HG02852 (cell line): ENCODE measurements at regions not wholly inside any gene's neighbourhood (a gene's known extent, or its start where the extent isn't known, plus 50 kb on each side); places are given as distances from the start of the nearest gene placed in this dataset.

ENCODE experiments used
- ATAC-seq: cut with Tn5 transposase; IDR thresholded peaks from one replicate; pipeline ENCODE4 v1.9.1; 2021; ENCODE audit warnings: mild to moderate bottlenecking, moderate library complexity; ENCODE audit not compliant: unreplicated experiment

DNA sequence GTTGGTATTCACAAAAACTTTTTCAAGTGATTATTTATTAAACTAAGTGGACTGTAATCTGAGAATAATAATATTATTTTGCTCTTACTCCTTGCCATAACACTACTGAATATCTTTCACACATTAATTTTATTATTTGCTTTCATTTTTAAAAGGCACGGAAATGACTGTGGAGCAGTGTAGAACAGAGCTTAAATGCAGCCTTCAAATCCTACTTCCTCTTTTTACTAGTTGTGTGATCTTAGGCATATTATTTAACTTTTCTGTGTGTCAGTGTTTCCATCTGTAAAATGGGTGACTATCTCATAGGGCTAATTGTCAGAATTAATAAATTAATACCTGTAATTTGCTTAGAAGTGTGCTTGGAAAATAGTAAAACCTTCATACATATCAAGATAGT lies 55.5 kb upstream of the SLC8A1 start:
- ATAC-seq = peak; percentile 84

- ATAC-seq = no peak
These were observed 58.4 kb upstream of the SLC8A1 start for GRCh38 chr2:40510304-40510703.

- no peak for ATAC-seq
These were observed 59.8 kb upstream of the SLC8A1 start for GRCh38 chr2:40511661-40512213.

DNA sequence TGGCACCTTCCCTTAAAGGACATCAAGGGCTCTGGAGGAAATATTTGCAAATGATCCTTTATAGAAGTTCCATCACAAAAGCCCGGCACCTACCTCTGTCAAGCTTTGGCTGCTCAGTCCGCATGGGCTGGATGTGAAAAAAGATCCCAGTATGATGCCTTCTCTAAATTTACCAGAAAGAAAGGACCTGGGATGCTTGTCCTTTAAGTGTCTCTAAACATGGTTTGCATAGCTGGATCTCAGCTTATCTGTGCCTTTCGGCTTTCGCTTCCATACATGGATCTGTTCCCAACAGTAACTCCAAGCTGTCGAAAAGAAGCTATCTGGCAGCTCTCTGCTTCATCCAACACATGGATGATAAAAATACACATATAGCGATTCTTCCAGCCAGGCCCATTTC lies 60.4 kb upstream of the SLC8A1 start:
- no peak for ATAC-seq

GRCh38 chr2:40513201-40513600 lies 61.3 kb upstream of the SLC8A1 start:
- no peak for ATAC-seq

- ATAC-seq = no peak
These were observed 64.7 kb upstream of the SLC8A1 start for GRCh38 chr2:40516604-40517003.

GRCh38 chr2:40528564-40528963 lies 76.7 kb upstream of the SLC8A1 start:
- ATAC-seq = no peak

DNA sequence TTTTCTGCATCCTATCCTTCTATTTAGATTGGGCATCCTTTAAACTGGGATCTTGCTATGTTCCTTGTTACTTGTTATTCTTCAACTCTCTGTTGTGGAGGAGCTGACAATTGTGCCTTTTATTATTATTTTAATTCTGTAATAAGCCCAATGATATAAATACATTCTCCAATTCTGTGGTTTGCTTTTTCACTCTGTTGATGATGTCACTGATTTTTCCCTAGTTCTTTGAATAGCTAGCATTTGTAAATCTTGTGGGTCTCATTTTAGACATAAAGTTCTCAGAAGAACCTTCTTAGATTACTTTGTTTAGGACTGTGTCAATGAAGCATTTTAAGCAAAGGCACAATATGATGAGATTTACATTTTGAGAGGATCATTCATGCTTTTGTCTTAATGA lies 79.5 kb upstream of the SLC8A1 start:
- no peak for ATAC-seq

- ATAC-seq = no peak
These were observed 82.6 kb upstream of the SLC8A1 start for GRCh38 chr2:40534528-40534927.

DNA sequence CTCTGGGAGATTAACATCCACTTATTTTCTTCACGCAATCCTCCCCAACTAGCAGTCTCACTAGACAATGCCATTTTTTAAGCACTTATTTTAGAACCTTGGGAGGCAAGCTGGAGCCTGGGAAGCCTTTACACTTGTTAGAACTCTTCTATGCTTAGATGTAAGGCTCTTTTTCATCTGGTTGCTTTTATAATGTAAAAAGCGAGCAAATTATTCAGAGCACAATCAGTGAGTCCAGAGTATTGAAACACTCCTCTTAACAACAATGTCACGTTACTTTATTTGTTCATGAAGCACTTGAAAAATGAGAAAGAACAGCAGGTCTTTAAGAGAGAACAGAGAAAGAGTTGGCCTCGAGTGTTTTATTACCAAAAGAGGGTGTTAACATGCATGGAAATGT lies 84.1 kb upstream of the SLC8A1 start:
- ATAC-seq = no peak

- ATAC-seq = no peak
These were observed 88.1 kb upstream of the SLC8A1 start for GRCh38 chr2:40540026-40540425.

GRCh38 chr2:40543381-40543780 lies 91.5 kb upstream of the SLC8A1 start:
- ATAC-seq = no peak

DNA sequence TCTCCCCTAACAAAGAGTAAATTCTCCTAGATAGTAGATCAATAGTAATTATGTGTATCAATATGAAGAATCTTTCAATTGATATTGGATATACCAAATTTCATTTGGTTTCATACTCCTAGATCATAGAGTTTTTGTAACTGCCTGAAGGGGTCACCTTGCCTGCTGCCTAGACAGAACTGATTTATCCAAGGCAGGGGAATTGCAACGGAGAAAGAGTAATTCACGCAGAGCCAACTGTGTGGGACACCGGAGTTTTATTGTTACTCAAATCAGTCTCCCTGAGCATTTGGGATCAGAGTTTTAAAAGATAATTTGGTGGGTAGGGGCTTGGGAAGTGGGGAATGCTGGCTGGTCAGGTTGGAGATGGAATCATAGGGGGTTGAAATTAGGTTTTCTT lies 92.2 kb upstream of the SLC8A1 start:
- ATAC-seq = no peak

- no peak for ATAC-seq
These were observed 93.8 kb upstream of the SLC8A1 start for GRCh38 chr2:40545645-40546044.

GRCh38 chr2:40546439-40547191 lies 94.7 kb upstream of the SLC8A1 start:
- ATAC-seq = no peak

DNA sequence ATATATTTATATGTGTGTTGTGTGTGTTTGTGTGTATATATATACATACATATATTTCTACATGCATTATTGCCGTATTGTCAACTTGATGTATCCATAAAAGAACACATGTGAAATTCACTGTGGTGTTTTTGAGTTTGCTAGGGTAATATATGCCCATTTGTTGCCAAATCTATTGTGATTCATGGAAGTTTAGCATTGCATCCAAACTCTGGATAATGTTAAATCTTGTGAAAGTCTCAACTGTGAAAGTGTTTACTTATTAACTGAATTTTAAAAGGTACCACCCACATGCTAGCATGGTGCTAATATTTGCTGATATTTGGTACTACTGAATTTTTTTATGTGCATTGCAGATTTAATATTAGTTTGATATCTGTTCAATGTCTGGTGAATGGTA lies 96.6 kb upstream of the SLC8A1 start:
- ATAC-seq = no peak

DNA sequence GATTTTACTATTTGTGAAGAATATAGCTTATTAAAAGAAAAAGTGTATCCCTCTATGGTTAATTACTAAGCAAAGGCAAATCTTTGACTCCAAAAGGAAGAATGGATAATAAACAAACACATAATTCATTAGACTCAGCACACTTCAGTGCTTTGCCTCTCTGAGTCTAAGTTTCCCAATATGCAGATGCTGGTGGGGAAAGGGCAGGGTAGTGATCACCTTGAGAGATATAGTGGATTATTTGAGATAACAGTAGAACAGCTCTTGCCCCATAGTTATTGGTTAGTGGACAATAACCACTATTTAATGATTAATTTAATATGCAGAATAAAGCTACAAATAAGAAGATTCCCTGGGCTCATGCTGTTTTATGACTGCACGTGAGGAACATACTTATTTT lies 98.2 kb upstream of the SLC8A1 start:
- no peak for ATAC-seq

GRCh38 chr2:40551081-40551480 lies 99.2 kb upstream of the SLC8A1 start:
- ATAC-seq = no peak

DNA sequence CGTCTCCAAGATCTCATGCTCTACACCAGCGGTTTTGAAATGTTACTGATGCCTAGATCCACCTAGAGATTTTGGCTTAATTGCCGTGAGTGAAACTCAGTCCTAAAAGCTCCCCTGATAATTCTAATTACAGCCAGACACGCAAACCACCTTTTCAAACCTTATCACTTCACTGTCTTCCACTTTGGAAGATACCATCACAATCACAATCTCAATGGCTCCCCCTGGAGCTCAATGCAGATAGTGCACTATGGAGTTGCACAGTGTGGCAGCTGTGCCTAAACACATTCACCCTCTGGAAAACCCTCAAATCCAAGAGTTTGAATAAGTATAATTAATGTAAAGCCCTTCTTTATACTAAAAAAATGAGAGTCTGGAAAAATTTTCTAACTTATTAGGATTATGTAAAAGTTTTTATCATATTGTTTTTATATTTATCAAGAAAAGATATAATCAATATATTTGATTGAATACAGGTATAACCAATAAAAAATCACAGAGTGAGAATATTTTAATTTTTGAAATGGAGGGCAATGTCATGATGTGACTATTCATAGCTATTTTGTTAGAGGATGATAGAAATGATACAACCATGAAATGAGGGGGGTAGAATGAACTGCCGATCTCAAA lies 102.9 kb upstream of the SLC8A1 start:
- peak; percentile 91 for ATAC-seq

- no peak for ATAC-seq
These were observed 104.4 kb upstream of the SLC8A1 start for GRCh38 chr2:40556293-40556692.

DNA sequence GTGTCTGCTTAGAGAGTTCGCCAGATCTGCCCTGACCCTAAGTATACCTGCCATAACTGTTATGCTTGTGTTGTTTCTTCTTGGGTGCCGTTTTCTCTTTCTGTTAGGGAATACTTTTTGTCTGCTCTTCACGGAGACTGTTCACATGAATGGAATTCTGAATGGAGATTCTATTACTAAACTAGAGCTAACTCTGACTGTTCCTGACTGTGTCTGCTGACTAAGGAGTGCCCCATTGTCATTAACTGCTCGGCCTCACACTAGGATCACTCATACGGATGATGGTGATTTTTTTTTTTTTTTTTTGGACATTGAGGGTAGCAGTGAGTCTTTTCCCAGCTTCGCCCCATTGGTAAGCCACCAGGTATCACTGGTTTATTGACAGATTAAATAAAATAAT lies 104.8 kb upstream of the SLC8A1 start:
- no peak for ATAC-seq

DNA sequence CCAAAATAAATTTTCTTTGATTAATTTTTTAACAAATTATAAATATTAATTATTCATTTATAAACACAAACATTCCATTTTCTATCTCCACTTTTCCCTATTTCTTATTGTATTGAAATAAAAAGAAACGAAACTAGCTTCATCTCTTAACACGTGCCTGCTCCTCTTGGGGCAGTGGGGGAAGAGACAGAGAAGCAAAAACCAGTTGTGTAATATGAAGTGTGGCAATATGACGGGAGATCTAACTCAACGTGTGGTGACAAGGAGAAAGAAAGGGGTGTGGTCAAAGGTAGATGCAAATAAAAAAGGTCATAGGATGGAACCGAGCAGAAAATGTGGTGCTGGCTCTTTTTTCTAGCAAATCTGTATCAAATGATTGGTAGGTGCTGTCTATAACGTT lies 106.9 kb upstream of the SLC8A1 start:
- ATAC-seq = no peak
